ENCODE measurements at regions not wholly inside any gene's neighbourhood (a gene's known extent, or its start where the extent isn't known, plus 50 kb on each side); places are given as distances from the start of the nearest gene placed in this dataset.

DNA sequence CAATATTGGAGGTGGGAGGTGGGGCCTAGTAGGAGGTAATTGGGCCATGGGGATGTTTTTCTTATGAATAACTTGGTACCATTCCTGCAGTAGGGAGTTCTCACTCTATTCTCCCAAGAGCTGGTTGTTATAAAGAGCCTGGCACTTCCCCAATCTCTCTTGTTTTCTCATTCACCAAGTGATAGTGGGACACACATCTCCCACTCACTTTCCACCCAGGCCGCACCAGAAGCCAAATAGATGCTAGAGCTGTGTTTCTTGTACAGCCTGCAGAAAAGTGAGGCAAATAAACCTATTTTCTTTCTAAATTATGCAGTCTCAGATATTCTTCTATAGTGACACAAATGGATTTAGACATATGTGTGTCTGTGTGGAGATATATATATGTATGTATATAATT, 117.6 kb downstream of the ANKRD50 start:
- DNase-seq, result no peak

- no peak for DNase-seq
Measured at GRCh38 chr4:124596816-124597215, 115.7 kb downstream of the ANKRD50 start.

GRCh38 chr4:124610211-124610610, 102.3 kb downstream of the ANKRD50 start:
- DNase-seq, result no peak

Measured in stimulated activated CD4-positive, alpha-beta T cell treated with anti-CD3 and anti-CD28 coated beads, Interleukin-15, amount 100 ng/mL, for 24 hours (primary cell).